H9 (cell line): ENCODE measurements at regions not wholly inside any gene's neighbourhood (a gene's known extent, or its start where the extent isn't known, plus 50 kb on each side); places are given as distances from the start of the nearest gene placed in this dataset.

ENCODE experiments used
- DNase-seq: peaks from one replicate; pipeline ENCODE4 v3.0.0-alpha.2; 2017
- H2AFZ ChIP-seq: one replicate; pipeline ENCODE4 v1.6.1; 2013; ENCODE audit warnings: mild to moderate bottlenecking, low read length, control low read depth, moderate library complexity
- H2AK5ac ChIP-seq: 2 replicates; pipeline ENCODE4 v1.6.1; 2013; ENCODE audit warnings: low read length, control low read depth, mixed read lengths; ENCODE audit not compliant: insufficient read length
- H2BK120ac ChIP-seq: one replicate; pipeline ENCODE4 v1.6.1; 2013; ENCODE audit warnings: low read depth, mild to moderate bottlenecking, low read length, control low read depth, inconsistent platforms; ENCODE audit not compliant: poor library complexity, severe bottlenecking
- H2BK12ac ChIP-seq: 2 replicates; pipeline ENCODE4 v1.6.1; 2013; ENCODE audit warnings: low read length, control low read depth, mixed read lengths, low read depth; ENCODE audit not compliant: insufficient read length
- H2BK15ac ChIP-seq: 2 replicates; pipeline ENCODE4 v1.6.1; 2013; ENCODE audit warnings: low read depth, low read length, control low read depth
- H2BK20ac ChIP-seq: one replicate; pipeline ENCODE4 v1.6.1; 2013; ENCODE audit warnings: low read depth, mild to moderate bottlenecking, low read length, control low read depth, inconsistent platforms; ENCODE audit not compliant: poor library complexity, severe bottlenecking
- H2BK5ac ChIP-seq: 2 replicates; pipeline ENCODE4 v1.6.1; 2013; ENCODE audit warnings: low read length, control low read depth, mixed read lengths; ENCODE audit not compliant: insufficient read length
- H3K14ac ChIP-seq: 2 replicates; pipeline ENCODE4 v1.6.1; 2013; ENCODE audit warnings: low read length, control low read depth; ENCODE audit not compliant: insufficient read depth
- H3K18ac ChIP-seq: 2 replicates; pipeline ENCODE4 v1.6.1; 2013; ENCODE audit warnings: low read depth, mild to moderate bottlenecking, mixed read lengths, low read length, control low read depth; ENCODE audit not compliant: insufficient read length
- H3K23ac ChIP-seq: 2 replicates; pipeline ENCODE4 v1.6.1; 2013; ENCODE audit warnings: low read length, control low read depth, mixed read lengths, low read depth; ENCODE audit not compliant: insufficient read length
- H3K23me2 ChIP-seq: 2 replicates; pipeline ENCODE4 v1.6.1; 2013; ENCODE audit warnings: low read depth, mild to moderate bottlenecking, mixed read lengths, low read length, control low read depth; ENCODE audit not compliant: insufficient read length, poor library complexity, severe bottlenecking
- H3K27ac ChIP-seq: 2 replicates; pipeline ENCODE4 v1.5.1; 2013; ENCODE audit warnings: low read length, control low read depth, mixed read lengths, low read depth; ENCODE audit not compliant: insufficient read length
- H3K27me3 ChIP-seq: 2 replicates; pipeline ENCODE4 v1.6.1; 2013; ENCODE audit warnings: low read length, control low read depth, inconsistent platforms; ENCODE audit not compliant: insufficient read depth
- H3K4ac ChIP-seq: 2 replicates; pipeline ENCODE4 v1.6.1; 2013; ENCODE audit warnings: low read depth, mild to moderate bottlenecking, control low read depth, inconsistent platforms, low read length, moderate library complexity
- H3K4me1 ChIP-seq: 2 replicates; pipeline ENCODE4 v1.6.1; 2013; ENCODE audit warnings: low read length, control low read depth, inconsistent platforms; ENCODE audit not compliant: insufficient read depth
- H3K4me2 ChIP-seq: 2 replicates; pipeline ENCODE4 v1.6.1; 2013; ENCODE audit warnings: low read length, control low read depth, mixed read lengths; ENCODE audit not compliant: insufficient read length, insufficient read depth
- H3K56ac ChIP-seq: 2 replicates; pipeline ENCODE4 v1.6.1; 2013; ENCODE audit warnings: low read depth, mild to moderate bottlenecking, mixed read lengths, low read length, control low read depth; ENCODE audit not compliant: insufficient read length
- H3K79me1 ChIP-seq: 2 replicates; pipeline ENCODE4 v1.6.1; 2013; ENCODE audit warnings: low read depth, mild to moderate bottlenecking, moderate library complexity, low read length, control low read depth, inconsistent platforms; ENCODE audit not compliant: insufficient read depth, poor library complexity, severe bottlenecking
- H3K79me2 ChIP-seq: 2 replicates; pipeline ENCODE4 v1.6.1; 2013; ENCODE audit warnings: low read length, control low read depth, inconsistent platforms; ENCODE audit not compliant: insufficient read depth
- H3K9ac ChIP-seq: 2 replicates; pipeline ENCODE4 v1.6.1; 2013; ENCODE audit warnings: low read length, control low read depth, mixed read lengths; ENCODE audit not compliant: insufficient read length; ENCODE audit errors: extremely low read depth
- H3K9me3 ChIP-seq: one replicate; pipeline ENCODE4 v1.6.1; 2013; ENCODE audit warnings: low read depth, low read length, inconsistent platforms; ENCODE audit not compliant: control insufficient read depth
- H3T11ph ChIP-seq: one replicate; pipeline ENCODE4 v1.6.1; 2013; ENCODE audit warnings: mild to moderate bottlenecking, low read length, control low read depth, inconsistent platforms
- H4K20me1 ChIP-seq: one replicate; pipeline ENCODE4 v1.6.1; 2013; ENCODE audit not compliant: control insufficient read depth, insufficient read length, insufficient read depth
- H4K5ac ChIP-seq: 2 replicates; pipeline ENCODE4 v1.6.1; 2013; ENCODE audit warnings: low read depth, mild to moderate bottlenecking, mixed read lengths, low read length, control low read depth; ENCODE audit not compliant: insufficient read length
- H4K8ac ChIP-seq: replicated peaks from 2 replicates; pipeline ENCODE4 v1.6.1; 2013; ENCODE audit warnings: low read length, control low read depth, mixed read lengths, low read depth; ENCODE audit not compliant: insufficient read length
- H4K91ac ChIP-seq: 2 replicates; pipeline ENCODE4 v1.6.1; 2013; ENCODE audit warnings: low read depth, mild to moderate bottlenecking, moderate library complexity, mixed read lengths, low read length, control low read depth; ENCODE audit not compliant: insufficient read length
- H3K27ac Mint-ChIP-seq, 3 experiments: 2 replicates in 2 of 3; 3 replicates in 1 of 3; pipeline ENCODE4 v1.8.0; 2020 to 2021; ENCODE audit warnings: mixed read lengths in 3 of 3, mild to moderate bottlenecking in 1 of 3, moderate library complexity in 1 of 3
- H3K27me3 Mint-ChIP-seq: 2 replicates; pipeline ENCODE4 v1.8.0; 2021; ENCODE audit warnings: low read depth, mild to moderate bottlenecking, moderate library complexity, mixed read lengths
- H3K36me3 Mint-ChIP-seq, 3 experiments: 2 replicates in 2 of 3; 3 replicates in 1 of 3; pipeline ENCODE4 v1.8.0; 2020 to 2021; ENCODE audit warnings: low read depth in 3 of 3, mixed read lengths in 3 of 3; ENCODE audit not compliant: insufficient read depth in 1 of 3
- H3K4me1 Mint-ChIP-seq, 2 experiments: 2 replicates each; pipeline ENCODE4 v1.8.0; 2020; ENCODE audit warnings: mixed read lengths in 2 of 2
- H3K4me3 Mint-ChIP-seq, 2 experiments: 2 replicates in 1 of 2; 3 replicates in 1 of 2; pipeline ENCODE4 v1.8.0; 2020 to 2021; ENCODE audit warnings: mild to moderate bottlenecking in 2 of 2, mixed read lengths in 2 of 2, moderate library complexity in 1 of 2
- H3K9me3 Mint-ChIP-seq, 2 experiments: 2 replicates in 1 of 2; 3 replicates in 1 of 2; pipeline ENCODE4 v1.8.0; 2020; ENCODE audit warnings: mild to moderate bottlenecking in 2 of 2, mixed read lengths in 2 of 2, moderate library complexity in 1 of 2
- CTCF ChIP-seq: fragments of 200-600 bp; sonication (generic); conservative IDR thresholded peaks from 3 replicates; pipeline ENCODE4 v1.8.0; 2021; ENCODE audit warnings: antibody characterized with exemption, mild to moderate bottlenecking
- WGBS: extraction: QIAGEN DNeasy Blood & Tissue Kit; methylation state at CpG from one replicate; pipeline ENCODE4 v1.1.7; 2013; ENCODE audit warnings: missing lambda C conversion rate, low lambda C conversion rate, mixed read lengths; ENCODE audit not compliant: insufficient read length; ENCODE audit errors: extremely low coverage; 5-methylcytosine and 5-hydroxymethylcytosine counted together

GRCh38 chr16:55052741-55053415, 122.2 kb downstream of the IRX5 start:
- Histone ChIP-seq H3K23me2 (peaks cover 7% of the 10 kb centered on the region), H3K4me1 (no peaks in the 10 kb centered on the region; the same call in 1 of the 2 replicates), H2BK15ac (no peak overlapping the region), H3K79me1 (no peaks in the 10 kb centered on the region), H3K4ac (no peak overlapping the region), H3K23ac (no peak overlapping the region), H3K27me3 (peaks cover 10% of the 10 kb centered on the region; the same call in 1 of the 2 replicates), H2BK120ac (no peak overlapping the region), H2BK5ac (no peak overlapping the region), H3K27ac (no peak overlapping the region), H3K9me3 (no peaks in the 10 kb centered on the region), H2BK12ac (no peak overlapping the region), H3K56ac (no peak overlapping the region), H3T11ph (no peak overlapping the region), H4K20me1 (no peaks in the 10 kb centered on the region), H4K91ac (no peak overlapping the region), H4K5ac (no peak overlapping the region), H2AFZ (no peak overlapping the region), H3K4me2 (no peak overlapping the region), H3K9ac (no peak overlapping the region), H3K14ac (no peak overlapping the region), H3K18ac (no peak overlapping the region), H2AK5ac (no peak overlapping the region), H2BK20ac (no peak overlapping the region), H4K8ac (no peak overlapping the region), H3K79me2 (no peaks in the 10 kb centered on the region)
- TF ChIP-seq CTCF = no peak
- Mint-ChIP-seq H3K4me3 (no peak overlapping the region), H3K36me3 (peaks cover 0 to 5% (median 0%) of the 10 kb centered on the region in 3 experiments; a peak in 1 of 7 replicates), H3K27me3 (peaks cover 38% of the 10 kb centered on the region), H3K9me3 (peaks cover 4 to 6% of the 10 kb centered on the region in 2 experiments; a peak in 2 of 5 replicates), H3K4me1 (peaks cover 8 to 12% of the 10 kb centered on the region in 2 experiments), H3K27ac (no peak overlapping the region)
- DNase-seq = no peak
- WGBS = no CpG with 5 or more reads among the region's 11 CpGs
